ENCODE measurements at regions not wholly inside any gene's neighbourhood (a gene's known extent, or its start where the extent isn't known, plus 50 kb on each side); places are given as distances from the start of the nearest gene placed in this dataset.

DNA sequence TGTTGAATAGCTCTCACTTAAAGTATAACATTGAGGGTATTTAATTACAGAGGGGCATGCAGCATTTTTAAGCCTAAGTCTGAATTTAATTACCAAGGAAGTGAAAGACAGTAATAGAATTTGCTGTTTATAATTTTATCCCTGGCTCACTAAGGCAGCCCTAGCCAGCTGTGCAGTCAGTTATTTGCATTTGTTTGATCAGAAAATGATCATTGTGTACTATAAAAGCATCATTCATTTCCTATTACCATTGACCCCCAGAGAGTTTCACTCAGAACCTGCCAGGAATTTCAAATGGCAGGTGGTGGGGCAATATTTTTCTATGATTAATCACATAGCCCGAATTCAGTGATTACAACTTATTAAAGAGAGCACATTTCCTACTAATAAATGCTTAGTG lies 277.1 kb upstream of the KAZN start:
- DNase-seq (ENCODE audit: low spot score), result no peak
- TF ChIP-seq, protein P1, sequence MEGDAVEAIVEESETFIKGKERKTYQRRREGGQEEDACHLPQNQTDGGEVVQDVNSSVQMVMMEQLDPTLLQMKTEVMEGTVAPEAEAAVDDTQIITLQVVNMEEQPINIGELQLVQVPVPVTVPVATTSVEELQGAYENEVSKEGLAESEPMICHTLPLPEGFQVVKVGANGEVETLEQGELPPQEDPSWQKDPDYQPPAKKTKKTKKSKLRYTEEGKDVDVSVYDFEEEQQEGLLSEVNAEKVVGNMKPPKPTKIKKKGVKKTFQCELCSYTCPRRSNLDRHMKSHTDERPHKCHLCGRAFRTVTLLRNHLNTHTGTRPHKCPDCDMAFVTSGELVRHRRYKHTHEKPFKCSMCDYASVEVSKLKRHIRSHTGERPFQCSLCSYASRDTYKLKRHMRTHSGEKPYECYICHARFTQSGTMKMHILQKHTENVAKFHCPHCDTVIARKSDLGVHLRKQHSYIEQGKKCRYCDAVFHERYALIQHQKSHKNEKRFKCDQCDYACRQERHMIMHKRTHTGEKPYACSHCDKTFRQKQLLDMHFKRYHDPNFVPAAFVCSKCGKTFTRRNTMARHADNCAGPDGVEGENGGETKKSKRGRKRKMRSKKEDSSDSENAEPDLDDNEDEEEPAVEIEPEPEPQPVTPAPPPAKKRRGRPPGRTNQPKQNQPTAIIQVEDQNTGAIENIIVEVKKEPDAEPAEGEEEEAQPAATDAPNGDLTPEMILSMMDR (IDR thresholded peaks at IDR 0.05; ENCODE audit: extremely low read depth, insufficient read depth, missing control alignments), result no peak
- in situ Hi-C loops (cut with MboI; ENCODE audit: low pct_unique_long_range_greater_than_20kb, low sequenced_read_pairs, unreplicated experiment), result no loop called here

DNA sequence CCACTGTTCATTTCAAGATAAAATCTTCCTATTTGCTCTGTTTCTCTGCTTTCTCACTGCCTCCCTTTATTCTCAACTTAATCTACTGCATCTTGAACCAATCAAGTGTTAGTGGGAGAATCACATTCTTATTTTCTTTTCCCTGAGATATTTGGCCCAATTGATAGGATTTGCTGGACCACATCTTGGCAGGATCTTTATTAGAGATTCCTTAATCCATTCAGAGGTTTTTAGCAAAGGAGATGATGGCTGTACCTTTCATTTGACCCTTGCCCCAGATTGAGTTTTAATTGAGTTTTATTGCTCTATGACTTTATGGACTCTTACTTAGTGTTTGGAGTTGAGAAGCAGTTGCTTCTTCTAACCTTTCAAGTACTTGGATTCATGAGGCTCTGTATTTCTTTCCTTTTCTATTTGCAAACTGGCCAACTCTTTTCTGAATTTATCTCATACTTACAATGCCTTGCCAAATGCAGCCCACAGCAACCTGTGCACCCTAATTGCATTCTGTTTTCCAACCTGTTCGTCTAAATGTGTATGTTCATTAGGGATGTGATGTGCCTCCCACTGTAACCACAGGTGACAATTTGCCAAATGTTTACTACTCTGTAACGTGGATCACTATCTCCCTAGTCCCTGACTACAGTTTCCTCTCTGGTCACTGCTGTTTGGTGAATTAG lies 274.8 kb upstream of the KAZN start:
- TF ChIP-seq, protein P1 (IDR thresholded peaks at IDR 0.05; ENCODE audit: extremely low read depth, insufficient read depth, missing control alignments), result no peak
- no peak for DNase-seq (ENCODE audit: low spot score)
- in situ Hi-C loops (cut with MboI; ENCODE audit: low pct_unique_long_range_greater_than_20kb, low sequenced_read_pairs, unreplicated experiment), result no loop called here

DNA sequence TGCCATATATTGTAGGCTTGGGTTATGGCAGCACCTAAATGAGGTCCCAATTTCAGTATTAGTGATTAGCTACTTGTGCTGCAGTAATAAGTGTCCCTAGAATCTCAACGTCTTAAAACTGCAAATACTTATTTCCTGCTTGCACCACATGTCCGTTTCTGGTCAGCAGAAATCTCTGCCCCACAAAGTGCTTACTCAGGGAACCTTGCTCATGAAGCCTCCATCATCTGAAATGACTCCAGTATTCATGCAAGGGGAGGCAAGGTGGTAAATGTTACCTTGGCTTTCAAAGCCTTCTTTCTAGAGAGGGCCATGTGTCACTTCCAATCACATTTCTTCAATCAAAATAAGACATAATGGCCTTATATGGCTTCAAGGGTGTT lies 274.2 kb upstream of the KAZN start:
- in situ Hi-C loops (cut with MboI; ENCODE audit: low pct_unique_long_range_greater_than_20kb, low sequenced_read_pairs, unreplicated experiment), result no loop called here
- DNase-seq (ENCODE audit: low spot score), result no peak
- TF ChIP-seq, protein P1 (IDR thresholded peaks at IDR 0.05; ENCODE audit: extremely low read depth, insufficient read depth, missing control alignments), result no peak

DNA sequence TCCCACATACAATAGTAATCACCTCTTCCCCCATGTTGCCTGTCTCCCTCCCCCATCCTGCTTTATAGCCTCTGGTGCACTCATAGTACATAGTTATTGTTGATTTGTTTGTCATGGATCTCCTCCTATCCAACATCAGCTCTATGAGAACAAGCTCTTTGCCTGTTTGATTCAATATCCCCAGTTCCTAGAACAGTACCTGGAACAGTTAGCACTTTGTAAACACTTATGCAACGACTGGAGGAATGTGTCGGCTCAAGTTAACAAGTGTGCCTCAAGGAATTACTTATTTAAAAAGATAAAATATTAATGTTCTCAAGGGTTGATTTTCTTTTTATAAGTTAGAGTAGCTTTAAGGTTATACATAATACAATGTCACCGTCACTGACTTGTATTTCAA lies 271.6 kb upstream of the KAZN start:
- no peak for DNase-seq (ENCODE audit: low spot score)
- TF ChIP-seq, protein P1 (IDR thresholded peaks at IDR 0.05; ENCODE audit: extremely low read depth, insufficient read depth, missing control alignments), result no peak
- in situ Hi-C loops (cut with MboI; ENCODE audit: low pct_unique_long_range_greater_than_20kb, low sequenced_read_pairs, unreplicated experiment), result no loop called here

DNA sequence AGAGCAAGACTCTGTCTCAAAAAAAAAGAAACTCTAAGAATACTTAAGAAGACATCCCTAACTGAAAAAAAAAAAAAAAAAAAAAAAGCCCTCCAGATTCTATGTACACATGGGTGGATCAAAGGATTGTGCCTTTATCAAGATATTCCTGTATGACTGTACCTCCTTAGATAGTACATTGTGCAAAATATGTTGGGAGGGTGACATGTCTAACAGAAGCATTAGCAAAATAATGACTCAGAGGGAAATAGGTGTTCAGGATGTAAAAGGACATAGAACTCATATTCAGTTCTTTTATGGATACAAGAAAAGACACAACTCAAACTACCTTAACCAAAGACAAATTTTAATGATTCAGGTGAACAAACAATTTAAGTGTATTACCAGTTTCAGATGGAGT lies 269.8 kb upstream of the KAZN start:
- TF ChIP-seq, protein P1 (IDR thresholded peaks at IDR 0.05; ENCODE audit: extremely low read depth, insufficient read depth, missing control alignments), result no peak
- in situ Hi-C loops (cut with MboI; ENCODE audit: low pct_unique_long_range_greater_than_20kb, low sequenced_read_pairs, unreplicated experiment), result no loop called here
- DNase-seq (ENCODE audit: low spot score), result no peak

DNA sequence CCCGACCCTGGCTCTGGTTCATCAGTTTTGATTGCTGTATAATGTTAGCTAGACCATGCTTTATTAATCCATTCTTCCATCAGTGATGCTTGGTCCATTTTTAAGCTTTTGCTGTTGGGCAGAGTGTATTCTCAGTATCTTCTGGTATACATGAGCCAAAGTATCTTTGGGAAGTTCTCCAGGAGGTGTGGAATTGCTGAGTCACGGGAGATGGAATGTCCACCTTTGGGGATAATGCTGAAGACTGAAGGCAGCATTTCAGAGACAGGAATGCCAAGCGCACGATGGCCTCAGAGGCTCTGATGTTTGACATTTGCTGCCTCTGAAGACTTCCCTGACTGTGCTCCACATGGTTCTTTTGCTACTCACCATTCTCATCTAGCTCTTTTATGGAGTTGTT lies 266.3 kb upstream of the KAZN start:
- TF ChIP-seq, protein P1 (IDR thresholded peaks at IDR 0.05; ENCODE audit: extremely low read depth, insufficient read depth, missing control alignments), result no peak

More for the DNA sequence above, 266.3 kb upstream of the KAZN start:
- no peak for DNase-seq (ENCODE audit: low spot score)
- in situ Hi-C loops (cut with MboI; ENCODE audit: low pct_unique_long_range_greater_than_20kb, low sequenced_read_pairs, unreplicated experiment), result no loop called here

Measured in GM13977 (cell line).